WTC11 (cell line): ENCODE measurements at regions not wholly inside any gene's neighbourhood (a gene's known extent, or its start where the extent isn't known, plus 50 kb on each side); places are given as distances from the start of the nearest gene placed in this dataset.

Experiments
- ATAC-seq: fragments of 200-7000 bp; cut with Tn5 transposase; 2 replicates; pipeline ENCODE4 v1.10.0; 2021; ENCODE audit warnings: mild to moderate bottlenecking, moderate library complexity
- CTCF ChIA-PET: fragments of 300-600 bp; sonication (Branson Sonifier 250); formaldehyde crosslinking; loops from one replicate; lab custom pipeline; 2021; ENCODE audit warnings: antibody characterized with exemption; lab: Charles Lee
- POLR2A ChIA-PET: fragments of 350-600 bp; sonication (Branson Sonifier 250); formaldehyde crosslinking; loops from one replicate; lab custom pipeline; 2021; ENCODE audit warnings: antibody characterized with exemption; lab: Charles Lee
- DNase-seq: peaks from one replicate; pipeline ENCODE4 v3.0.0; 2021; ENCODE audit warnings: low spot score
- H3K27ac Mint-ChIP-seq: 2 replicates; pipeline ENCODE4 v1.8.0; 2021; ENCODE audit warnings: mixed read lengths
- H3K27me3 Mint-ChIP-seq: 2 replicates; pipeline ENCODE4 v1.8.0; 2021; ENCODE audit warnings: low read depth, mild to moderate bottlenecking, moderate library complexity, mixed read lengths
- H3K36me3 Mint-ChIP-seq: 2 replicates; pipeline ENCODE4 v1.8.0; 2021; ENCODE audit warnings: mixed read lengths
- H3K4me1 Mint-ChIP-seq: 2 replicates; pipeline ENCODE4 v1.8.0; 2022; ENCODE audit warnings: mixed read lengths
- H3K4me3 Mint-ChIP-seq: 2 replicates; pipeline ENCODE4 v1.8.0; 2021; ENCODE audit warnings: mild to moderate bottlenecking, moderate library complexity, mixed read lengths
- H3K9me3 Mint-ChIP-seq: 2 replicates; pipeline ENCODE4 v1.8.0; 2021; ENCODE audit warnings: mixed read lengths
- AR ChIP-seq: fragments of 250-450 bp; sonication (Bioruptor Pico); IDR thresholded peaks from 2 replicates; pipeline ENCODE4 v1.9.0; 2021; ENCODE audit warnings: mild to moderate bottlenecking
- ATF3 ChIP-seq: sonication (generic); formaldehyde crosslinking; conservative IDR thresholded peaks from 2 replicates; pipeline ENCODE4 v1.8.1; 2022; ENCODE audit warnings: mild to moderate bottlenecking, missing genetic modification reagents
- CREB1 ChIP-seq: sonication (generic); formaldehyde crosslinking; IDR thresholded peaks from 2 replicates; pipeline ENCODE4 v1.8.0; 2023; ENCODE audit warnings: mild to moderate bottlenecking, missing genetic modification reagents
- CTCF ChIP-seq: fragments of 200-600 bp; IDR thresholded peaks from 2 replicates; pipeline ENCODE4 v1.8.0; 2022; ENCODE audit warnings: antibody characterized with exemption
- ETV6 ChIP-seq: sonication (generic); formaldehyde crosslinking; IDR thresholded peaks from 2 replicates; pipeline ENCODE4 v1.8.1; 2022; ENCODE audit warnings: mild to moderate bottlenecking, missing genetic modification reagents
- JUN ChIP-seq: sonication (generic); formaldehyde crosslinking; IDR thresholded peaks from 2 replicates; pipeline ENCODE4 v1.8.0; 2023; ENCODE audit warnings: mild to moderate bottlenecking, missing genetic modification reagents
- MAX ChIP-seq: sonication (generic); formaldehyde crosslinking; IDR thresholded peaks from 2 replicates; pipeline ENCODE4 v1.8.0; 2022; ENCODE audit warnings: mild to moderate bottlenecking, missing genetic modification reagents
- NFATC4 ChIP-seq: fragments of 250-450 bp; sonication (Bioruptor Pico); IDR thresholded peaks from 2 replicates; pipeline ENCODE4 v1.9.0; 2021; ENCODE audit warnings: mild to moderate bottlenecking
- NFYB ChIP-seq: sonication (generic); formaldehyde crosslinking; conservative IDR thresholded peaks from 2 replicates; pipeline ENCODE4 v1.8.0; 2022; ENCODE audit warnings: low read depth, missing genetic modification reagents
- PRRX2 ChIP-seq: fragments of 250-450 bp; sonication (Bioruptor Pico); IDR thresholded peaks from 2 replicates; pipeline ENCODE4 v1.8.0; 2021; ENCODE audit warnings: mild to moderate bottlenecking
- RELA ChIP-seq: sonication (generic); formaldehyde crosslinking; IDR thresholded peaks from 2 replicates; pipeline ENCODE4 v1.8.1; 2022; ENCODE audit warnings: missing genetic modification reagents, mild to moderate bottlenecking, borderline replicate concordance
- SP1 ChIP-seq: sonication (generic); formaldehyde crosslinking; conservative IDR thresholded peaks from 2 replicates; pipeline ENCODE4 v1.8.1; 2022; ENCODE audit warnings: missing genetic modification reagents
- ZMAT4 ChIP-seq: fragments of 250-450 bp; sonication (Bioruptor Pico); IDR thresholded peaks from 2 replicates; pipeline ENCODE4 v1.9.0; 2021; ENCODE audit warnings: mild to moderate bottlenecking
- ZNF317 ChIP-seq: sonication (generic); formaldehyde crosslinking; IDR thresholded peaks from 2 replicates; pipeline ENCODE4 v1.8.1; 2023; ENCODE audit warnings: low read depth, mild to moderate bottlenecking, moderate library complexity, missing genetic modification reagents, borderline replicate concordance
- ZNF425 ChIP-seq: fragments of 250-450 bp; sonication (Bioruptor Pico); conservative IDR thresholded peaks from 2 replicates; pipeline ENCODE4 v1.9.0; 2021; ENCODE audit warnings: mild to moderate bottlenecking
- ZNF532 ChIP-seq: fragments of 250-450 bp; sonication (Bioruptor Pico); IDR thresholded peaks from 2 replicates; pipeline ENCODE4 v1.9.0; 2021; ENCODE audit warnings: mild to moderate bottlenecking, borderline replicate concordance

GRCh38 chr16:63922560-63922959 is 1199.3 kb downstream of the CDH11 start:
- peaks cover 11% of the 10 kb centered on the region for H3K4me1 Mint-ChIP-seq
- CTCF ChIA-PET, result no interaction called here
- H3K9me3 Mint-ChIP-seq, result peaks cover 28% of the 10 kb centered on the region
- POLR2A ChIA-PET, result no interaction called here
- H3K27ac Mint-ChIP-seq, result no peak overlapping the region
- H3K36me3 Mint-ChIP-seq, result peaks cover 21% of the 10 kb centered on the region
- H3K27me3 Mint-ChIP-seq, result no peaks in the 10 kb centered on the region
- no peak overlapping the region for H3K4me3 Mint-ChIP-seq
- no peak for ATAC-seq
- DNase-seq, result no peak
- no peak for TF ChIP-seq ZNF532 (CRISPR knock-in tag)
- TF ChIP-seq MAX (CRISPR knock-in tag), result no peak
- no peak for TF ChIP-seq ZNF425
- TF ChIP-seq ZMAT4 (CRISPR knock-in tag), result no peak
- TF ChIP-seq CREB1 (CRISPR knock-in tag), result no peak
- no peak for TF ChIP-seq SP1 (CRISPR knock-in tag)
- TF ChIP-seq ATF3 (CRISPR knock-in tag), result no peak
- TF ChIP-seq JUN (CRISPR knock-in tag), result no peak

- H3K36me3 Mint-ChIP-seq, result peaks cover 21% of the 10 kb centered on the region
- ChIA-PET POLR2A (no interaction called here), CTCF (interaction anchor here (0.6 kb wide), 1 partner anchor 1179 kb away, joined by 3 read pairs; no protein-coding TSS in a partner anchor)
- no peaks in the 10 kb centered on the region for H3K27me3 Mint-ChIP-seq
- H3K9me3 Mint-ChIP-seq, result peaks cover 34% of the 10 kb centered on the region
- no peak overlapping the region for H3K27ac Mint-ChIP-seq
- DNase-seq (no peak), ATAC-seq (no peak)
- no peak overlapping the region for H3K4me3 Mint-ChIP-seq
- peaks cover 11% of the 10 kb centered on the region for H3K4me1 Mint-ChIP-seq
- TF ChIP-seq ZNF317 (CRISPR knock-in tag), result no peak
- TF ChIP-seq RELA (CRISPR knock-in tag), result no peak
- TF ChIP-seq JUN (CRISPR knock-in tag), result no peak
- TF ChIP-seq CTCF, result no peak
- TF ChIP-seq SP1 (CRISPR knock-in tag), result no peak
- TF ChIP-seq AR (CRISPR knock-in tag), result no peak
- TF ChIP-seq PRRX2 (CRISPR knock-in tag), result no peak
- no peak for TF ChIP-seq NFYB (CRISPR knock-in tag)
- TF ChIP-seq MAX (CRISPR knock-in tag), result no peak
- TF ChIP-seq ZNF425, result no peak
- no peak for TF ChIP-seq ETV6 (CRISPR knock-in tag)
- no peak for TF ChIP-seq NFATC4 (CRISPR knock-in tag)
Observed at GRCh38 chr16:63921737-63922295, 1200.0 kb downstream of the CDH11 start.
